ENCODE measurements at regions not wholly inside any gene's neighbourhood (a gene's known extent, or its start where the extent isn't known, plus 50 kb on each side); places are given as distances from the start of the nearest gene placed in this dataset.
"Not testable (repeated sequence)": the region's sequence is repeated elsewhere in the genome, so short reads cannot be mapped to it uniquely, and the experiment has no call there.

GRCh38 chr20:39713076-39713840, 751.1 kb downstream of the DHX35 start:
- H3K4me1 ChIP-seq (ENCODE audit: control insufficient read depth, insufficient read depth, low read length) = peaks cover 2% of the 10 kb centered on the region
- no peak for DNase-seq
- 82% methylated on average over 4 of the region's 4 CpGs for WGBS (ENCODE audit: insufficient coverage)

GRCh38 chr20:39706184-39706663, 744.1 kb downstream of the DHX35 start:
- peak overlapping the region; percentile 7 for H3K27ac ChIP-seq (ENCODE audit: low read length)
- no peaks in the 10 kb centered on the region for H3K27me3 ChIP-seq (ENCODE audit: control insufficient read depth, insufficient read depth, low read length)
- no peaks in the 10 kb centered on the region for H3K9me3 ChIP-seq (replicated peaks; ENCODE audit: control insufficient read depth, low read depth, low read length)
- H3K36me3 ChIP-seq (ENCODE audit: control insufficient read depth, insufficient read depth, low read length) = no peaks in the 10 kb centered on the region
- peak; percentile 87 for DNase-seq
- no CpG with 5 or more reads among the region's 3 CpGs for WGBS (ENCODE audit: insufficient coverage)
- H3K4me1 ChIP-seq (ENCODE audit: control insufficient read depth, insufficient read depth, low read length) = peaks cover 6% of the 10 kb centered on the region
- no peak overlapping the region for H3K4me3 ChIP-seq (ENCODE audit: low read length)

More at GRCh38 chr20:39713076-39713840, 751.1 kb downstream of the DHX35 start:
- H3K4me3 ChIP-seq (ENCODE audit: low read length) = no peak overlapping the region
- H3K27ac ChIP-seq (ENCODE audit: low read length) = no peak overlapping the region
- no peaks in the 10 kb centered on the region for H3K9me3 ChIP-seq (replicated peaks; ENCODE audit: control insufficient read depth, low read depth, low read length)
- no peaks in the 10 kb centered on the region for H3K27me3 ChIP-seq (ENCODE audit: control insufficient read depth, insufficient read depth, low read length)
- H3K36me3 ChIP-seq (ENCODE audit: control insufficient read depth, insufficient read depth, low read length) = no peaks in the 10 kb centered on the region

- Histone ChIP-seq H3K4me3 (ENCODE audit: low read length) (no peak overlapping the region), H3K9me3 (replicated peaks; ENCODE audit: control insufficient read depth, low read depth, low read length) (no peaks in the 10 kb centered on the region), H3K4me1 (ENCODE audit: control insufficient read depth, insufficient read depth, low read length) (peaks cover 6% of the 10 kb centered on the region), H3K27ac (ENCODE audit: low read length) (no peak overlapping the region), H3K36me3 (ENCODE audit: control insufficient read depth, insufficient read depth, low read length) (no peaks in the 10 kb centered on the region), H3K27me3 (ENCODE audit: control insufficient read depth, insufficient read depth, low read length) (no peaks in the 10 kb centered on the region)
- no peak for DNase-seq
- 40% methylated on average over 2 of the region's 3 CpGs for WGBS (ENCODE audit: insufficient coverage)
Measured at GRCh38 chr20:39705032-39705431, 742.9 kb downstream of the DHX35 start.

GRCh38 chr20:39703357-39703756, 741.2 kb downstream of the DHX35 start:
- H3K9me3 ChIP-seq (replicated peaks; ENCODE audit: control insufficient read depth, low read depth, low read length); H3K36me3 ChIP-seq (ENCODE audit: control insufficient read depth, insufficient read depth, low read length); H3K4me3 ChIP-seq (ENCODE audit: low read length); H3K27me3 ChIP-seq (ENCODE audit: control insufficient read depth, insufficient read depth, low read length); DNase-seq; H3K27ac ChIP-seq (ENCODE audit: low read length): not testable (repeated sequence)
- no CpG with 5 or more reads among the region's 3 CpGs for WGBS (ENCODE audit: insufficient coverage)
- peaks cover 21% of the 10 kb centered on the region for H3K4me1 ChIP-seq (ENCODE audit: control insufficient read depth, insufficient read depth, low read length)

- peaks cover 25% of the 10 kb centered on the region for H3K4me1 ChIP-seq (ENCODE audit: control insufficient read depth, insufficient read depth, low read length)
- H3K4me3 ChIP-seq (ENCODE audit: low read length) = no peak overlapping the region
- no peak for DNase-seq
- H3K27me3 ChIP-seq (ENCODE audit: control insufficient read depth, insufficient read depth, low read length) = no peaks in the 10 kb centered on the region
- no peaks in the 10 kb centered on the region for H3K36me3 ChIP-seq (ENCODE audit: control insufficient read depth, insufficient read depth, low read length)
- 80% methylated on average over 1 of the region's 1 CpG for WGBS (ENCODE audit: insufficient coverage)
- no peaks in the 10 kb centered on the region for H3K9me3 ChIP-seq (replicated peaks; ENCODE audit: control insufficient read depth, low read depth, low read length)
- H3K27ac ChIP-seq (ENCODE audit: low read length) = no peak overlapping the region
Measured at GRCh38 chr20:39702701-39703349, 740.7 kb downstream of the DHX35 start.

- Histone ChIP-seq H3K36me3 (ENCODE audit: control insufficient read depth, insufficient read depth, low read length) (no peaks in the 10 kb centered on the region), H3K4me1 (ENCODE audit: control insufficient read depth, insufficient read depth, low read length) (peaks cover 19% of the 10 kb centered on the region), H3K27ac (ENCODE audit: low read length) (no peak overlapping the region), H3K27me3 (ENCODE audit: control insufficient read depth, insufficient read depth, low read length) (no peaks in the 10 kb centered on the region), H3K9me3 (replicated peaks; ENCODE audit: control insufficient read depth, low read depth, low read length) (no peaks in the 10 kb centered on the region), H3K4me3 (ENCODE audit: low read length) (no peak overlapping the region)
- 100% methylated on average over 2 of the region's 3 CpGs for WGBS (ENCODE audit: insufficient coverage)
- DNase-seq = no peak
Measured at GRCh38 chr20:39700528-39700927, 738.4 kb downstream of the DHX35 start.

- no peak overlapping the region for H3K4me3 ChIP-seq (ENCODE audit: low read length)
- DNase-seq = peak; percentile 78
- H3K4me1 ChIP-seq (ENCODE audit: control insufficient read depth, insufficient read depth, low read length) = peaks cover 19% of the 10 kb centered on the region
- H3K27me3 ChIP-seq (ENCODE audit: control insufficient read depth, insufficient read depth, low read length) = no peaks in the 10 kb centered on the region
- H3K36me3 ChIP-seq (ENCODE audit: control insufficient read depth, insufficient read depth, low read length) = no peaks in the 10 kb centered on the region
- peak overlapping the region; percentile 71 for H3K27ac ChIP-seq (ENCODE audit: low read length)
- WGBS (ENCODE audit: insufficient coverage) = no CpG with 5 or more reads among the region's 2 CpGs
- no peaks in the 10 kb centered on the region for H3K9me3 ChIP-seq (replicated peaks; ENCODE audit: control insufficient read depth, low read depth, low read length)
Measured at GRCh38 chr20:39699166-39699725, 737.1 kb downstream of the DHX35 start.

- Histone ChIP-seq H3K27ac (ENCODE audit: low read length) (peak overlapping the region; percentile 71), H3K27me3 (ENCODE audit: control insufficient read depth, insufficient read depth, low read length) (no peaks in the 10 kb centered on the region), H3K4me1 (ENCODE audit: control insufficient read depth, insufficient read depth, low read length) (peaks cover 19% of the 10 kb centered on the region), H3K36me3 (ENCODE audit: control insufficient read depth, insufficient read depth, low read length) (no peaks in the 10 kb centered on the region), H3K4me3 (ENCODE audit: low read length) (no peak overlapping the region), H3K9me3 (replicated peaks; ENCODE audit: control insufficient read depth, low read depth, low read length) (no peaks in the 10 kb centered on the region)
- WGBS (ENCODE audit: insufficient coverage) = no CpG with 5 or more reads among the region's 1 CpG
- peak; percentile 46 for DNase-seq
Measured at GRCh38 chr20:39698752-39699151, 736.6 kb downstream of the DHX35 start.

- no peaks in the 10 kb centered on the region for H3K9me3 ChIP-seq (replicated peaks; ENCODE audit: control insufficient read depth, low read depth, low read length)
- H3K27ac ChIP-seq (ENCODE audit: low read length) = no peak overlapping the region
- WGBS (ENCODE audit: insufficient coverage) = 40% methylated on average over 2 of the region's 3 CpGs
- H3K4me3 ChIP-seq (ENCODE audit: low read length) = no peak overlapping the region
- no peaks in the 10 kb centered on the region for H3K27me3 ChIP-seq (ENCODE audit: control insufficient read depth, insufficient read depth, low read length)
- H3K4me1 ChIP-seq (ENCODE audit: control insufficient read depth, insufficient read depth, low read length) = peaks cover 4% of the 10 kb centered on the region
- DNase-seq = no peak
- no peaks in the 10 kb centered on the region for H3K36me3 ChIP-seq (ENCODE audit: control insufficient read depth, insufficient read depth, low read length)
Measured at GRCh38 chr20:39691151-39691862, 729.2 kb downstream of the DHX35 start.
